HepG2 (cell line): ENCODE measurements at regions not wholly inside any gene's neighbourhood (a gene's known extent, or its start where the extent isn't known, plus 50 kb on each side); places are given as distances from the start of the nearest gene placed in this dataset.

Experiments used
- ATAC-seq: fragments of 200-7000 bp; cut with Tn5 transposase; 3 replicates; pipeline ENCODE4 v1.9.1; 2020; ENCODE audit warnings: mild to moderate bottlenecking, moderate library complexity
- BruUV-seq: library from RNA; stranded (reverse); fragments of 400-500 nt; replicated peaks from 2 replicates; lab custom pipeline; 2021; lab: Mats Ljungman, UMichigan
- CTCF ChIA-PET: fragments of 300-600 bp; formaldehyde crosslinking; extraction: SDS; loops from one replicate; lab custom pipeline; 2021; ENCODE audit warnings: low total read pairs, inconsistent platforms, low intra/inter-chr PET ratio; lab: Yijun Ruan, JAX
- POLR2A ChIA-PET: fragments of 350-600 bp; sonication (Branson Sonifier 250); formaldehyde crosslinking; loops from one replicate; lab custom pipeline; 2020; ENCODE audit warnings: antibody characterized with exemption, inconsistent platforms; lab: Yijun Ruan, JAX
- DNase-seq: peaks from one replicate; pipeline ENCODE4 v3.0.0-alpha.2; 2015; ENCODE audit warnings: low spot score
- FAIRE-seq: peaks from 3 replicates; lab custom pipeline; 2011; peaks lifted over from hg19 to GRCh38; lab: Jason Lieb, UNC
- H2AFZ ChIP-seq: one replicate; pipeline ENCODE4 v1.6.1; 2011; ENCODE audit warnings: low read length, inconsistent platforms
- H3K27ac ChIP-seq: fragments of 300-600 bp; 3 replicates; pipeline ENCODE4 v1.8.0; 2011; ENCODE audit warnings: mixed run types, mild to moderate bottlenecking, mixed read lengths, low read length, inconsistent platforms; ENCODE audit not compliant: insufficient read depth; ENCODE audit errors: extremely low read length
- H3K27me3 ChIP-seq, 2 experiments: fragments of 200-600 bp in 1 of 2; 2 replicates in 1 of 2; 3 replicates in 1 of 2; pipeline versions ENCODE4 v1.6.0 to v1.8.0; 2011; ENCODE audit warnings: low read length in 2 of 2, mild to moderate bottlenecking in 2 of 2, moderate library complexity in 2 of 2, inconsistent platforms in 1 of 2; ENCODE audit not compliant: insufficient read depth in 2 of 2, control insufficient read depth in 1 of 2
- H3K36me3 ChIP-seq, 2 experiments: fragments of 200-600 bp in 1 of 2; replicated peaks in 1 of 2; 2 replicates in 1 of 2; 3 replicates in 1 of 2; pipeline versions ENCODE4 v1.5.1 to v1.8.0; 2011; ENCODE audit warnings: low read length in 2 of 2, inconsistent platforms in 1 of 2; ENCODE audit not compliant: insufficient read depth in 2 of 2, control insufficient read depth in 1 of 2
- H3K4me1 ChIP-seq: 2 replicates; pipeline ENCODE4 v1.5.1; 2012; ENCODE audit warnings: low read length, inconsistent platforms; ENCODE audit not compliant: insufficient read depth
- H3K4me2 ChIP-seq: 2 replicates; pipeline ENCODE4 v1.6.0; 2011; ENCODE audit warnings: low read depth, low read length, inconsistent platforms
- H3K4me3 ChIP-seq, 3 experiments: fragments of 200-600 bp in 1 of 3; sonication (generic), shearing (Covaris generic) in 1 of 3; replicated peaks in 1 of 3; 2 replicates each; pipeline ENCODE4 v1.5.1; 2011 to 2016; ENCODE audit warnings: low read length in 3 of 3, inconsistent platforms in 2 of 3, low read depth in 2 of 3, mild to moderate bottlenecking in 2 of 3, control low read depth in 1 of 3, mixed read lengths in 1 of 3; ENCODE audit not compliant: insufficient read depth in 1 of 3
- H3K79me2 ChIP-seq: one replicate; pipeline ENCODE4 v1.6.1; 2011; ENCODE audit warnings: low read length, inconsistent platforms; ENCODE audit not compliant: insufficient read depth
- H3K9ac ChIP-seq: 2 replicates; pipeline ENCODE4 v1.6.0; 2011; ENCODE audit warnings: mild to moderate bottlenecking, low read depth, low read length, inconsistent platforms; ENCODE audit not compliant: insufficient read depth
- H3K9me3 ChIP-seq: 2 replicates; pipeline ENCODE4 v1.5.1; 2012; ENCODE audit warnings: mild to moderate bottlenecking, low read length
- H4K20me1 ChIP-seq: 2 replicates; pipeline ENCODE4 v1.6.0; 2011; ENCODE audit warnings: inconsistent platforms, mild to moderate bottlenecking, low read length, moderate library complexity; ENCODE audit not compliant: insufficient read depth
- ATF1 ChIP-seq: IDR thresholded peaks from 2 replicates; pipeline ENCODE4 v1.6.1; 2016; ENCODE audit warnings: mild to moderate bottlenecking, control low read depth
- MTA1 ChIP-seq: sonication (generic); formaldehyde crosslinking; IDR thresholded peaks from 2 replicates; pipeline ENCODE4 v1.4.0; 2020; ENCODE audit warnings: missing genetic modification reagents, mild to moderate bottlenecking, borderline replicate concordance
- MTA3 ChIP-seq: sonication (generic); formaldehyde crosslinking; IDR thresholded peaks from 2 replicates; pipeline ENCODE4 v1.4.0; 2020; ENCODE audit warnings: missing genetic modification reagents
- NPAS2 ChIP-seq: sonication (generic); formaldehyde crosslinking; IDR thresholded peaks from 2 replicates; pipeline ENCODE4 v1.8.0; 2022; ENCODE audit warnings: mild to moderate bottlenecking, missing genetic modification reagents, borderline replicate concordance
- POLR2A ChIP-seq, 2 experiments: IDR thresholded peaks; 2 replicates each; pipeline ENCODE4 v1.6.1; 2011; ENCODE audit warnings: low read depth in 2 of 2, low read length in 2 of 2, mild to moderate bottlenecking in 1 of 2, moderate library complexity in 1 of 2; ENCODE audit not compliant: insufficient read depth in 1 of 2
- RBAK ChIP-seq: sonication (generic); formaldehyde crosslinking; IDR thresholded peaks from 2 replicates; pipeline ENCODE4 v1.5.1; 2020; ENCODE audit warnings: mild to moderate bottlenecking, missing genetic modification reagents
- RCOR2 ChIP-seq: IDR thresholded peaks from 2 replicates; pipeline ENCODE4 v1.6.1; 2016; ENCODE audit warnings: missing biosample characterization, missing genetic modification reagents
- ZFX ChIP-seq: sonication (generic); formaldehyde crosslinking; IDR thresholded peaks from 2 replicates; pipeline ENCODE4 v1.4.0; 2020; ENCODE audit warnings: mild to moderate bottlenecking, low read depth, missing genetic modification reagents, moderate library complexity
- ZNF282 ChIP-seq: fragments of 450-650 bp; IDR thresholded peaks from 2 replicates; pipeline ENCODE4 v1.6.1; 2018; ENCODE audit not compliant: partially characterized antibody
- ZNF615 ChIP-seq: sonication (generic); formaldehyde crosslinking; IDR thresholded peaks from 2 replicates; pipeline ENCODE4 v1.5.0; 2020; ENCODE audit warnings: mild to moderate bottlenecking, missing genetic modification reagents, borderline replicate concordance
- ZNF724P ChIP-seq: sonication (generic); formaldehyde crosslinking; IDR thresholded peaks from 2 replicates; pipeline ENCODE4 v1.8.0; 2022; ENCODE audit warnings: missing genetic modification reagents, borderline replicate concordance
- ZNF839 ChIP-seq: sonication (generic); formaldehyde crosslinking; IDR thresholded peaks from 2 replicates; pipeline ENCODE4 v1.4.0; 2020; ENCODE audit warnings: missing genetic modification reagents, mild to moderate bottlenecking, borderline replicate concordance
- ZSCAN12 ChIP-seq: sonication (generic); formaldehyde crosslinking; IDR thresholded peaks from 2 replicates; pipeline ENCODE4 v1.9.0; 2021; ENCODE audit warnings: mild to moderate bottlenecking, missing genetic modification reagents
- ZSCAN21 ChIP-seq: sonication (generic); formaldehyde crosslinking; IDR thresholded peaks from 2 replicates; pipeline ENCODE4 v1.8.0; 2022; ENCODE audit warnings: mild to moderate bottlenecking, missing genetic modification reagents, moderate library complexity, borderline replicate concordance
- WGBS: methylation state at CpG from one replicate; pipeline ENCODE4 v1.1.6; 2017; ENCODE audit warnings: low lambda C conversion rate; 5-methylcytosine and 5-hydroxymethylcytosine counted together
- in situ Hi-C: cut with HindIII; loops from 2 replicates; pipeline ENCODE4 v1.10.0; 2017; ENCODE audit warnings: low pct_unique_long_range_greater_than_20kb; ENCODE audit not compliant: extremely low pct_ligation_motif_present
- intact Hi-C: fragments of 100-400 bp; cut with micrococcal nuclease; formaldehyde crosslinking; loops from one replicate; pipeline ENCODE4 v1.10.0; 2022; ENCODE audit not compliant: unreplicated experiment
- TF ChIP-seq, protein P1 (sequence below): sonication (generic); formaldehyde crosslinking; IDR thresholded peaks from 2 replicates; pipeline ENCODE4 v1.4.0; 2020; ENCODE audit warnings: missing genetic modification reagents, borderline replicate concordance
- TF ChIP-seq, protein P2 (sequence below): sonication (generic); formaldehyde crosslinking; conservative IDR thresholded peaks from 2 replicates; pipeline ENCODE4 v1.4.0; 2020; ENCODE audit warnings: missing genetic modification reagents

DNA sequence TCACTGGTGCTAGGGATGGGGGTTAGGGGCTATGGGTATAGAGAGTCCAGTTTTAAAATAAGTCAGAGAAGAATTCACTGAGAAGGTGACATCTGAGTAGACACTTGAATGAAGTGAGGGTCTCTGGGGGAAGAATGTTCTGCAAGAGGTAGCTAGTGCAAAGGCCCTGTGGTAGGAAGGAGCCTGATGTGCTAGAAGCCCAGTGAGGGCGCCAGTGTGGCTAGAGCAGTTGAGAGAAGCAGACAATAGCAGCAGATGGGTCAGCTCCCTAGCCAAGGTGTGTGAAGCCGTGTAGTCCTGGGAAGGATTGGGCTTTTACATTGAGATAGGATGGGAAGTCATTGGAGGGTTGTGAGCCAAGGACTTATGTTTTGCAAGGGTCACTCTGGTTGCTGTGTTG, 105.8 kb upstream of the PELI1 start:
- WGBS, result 16% methylated on average over 2 of the region's 2 CpGs

DNA sequence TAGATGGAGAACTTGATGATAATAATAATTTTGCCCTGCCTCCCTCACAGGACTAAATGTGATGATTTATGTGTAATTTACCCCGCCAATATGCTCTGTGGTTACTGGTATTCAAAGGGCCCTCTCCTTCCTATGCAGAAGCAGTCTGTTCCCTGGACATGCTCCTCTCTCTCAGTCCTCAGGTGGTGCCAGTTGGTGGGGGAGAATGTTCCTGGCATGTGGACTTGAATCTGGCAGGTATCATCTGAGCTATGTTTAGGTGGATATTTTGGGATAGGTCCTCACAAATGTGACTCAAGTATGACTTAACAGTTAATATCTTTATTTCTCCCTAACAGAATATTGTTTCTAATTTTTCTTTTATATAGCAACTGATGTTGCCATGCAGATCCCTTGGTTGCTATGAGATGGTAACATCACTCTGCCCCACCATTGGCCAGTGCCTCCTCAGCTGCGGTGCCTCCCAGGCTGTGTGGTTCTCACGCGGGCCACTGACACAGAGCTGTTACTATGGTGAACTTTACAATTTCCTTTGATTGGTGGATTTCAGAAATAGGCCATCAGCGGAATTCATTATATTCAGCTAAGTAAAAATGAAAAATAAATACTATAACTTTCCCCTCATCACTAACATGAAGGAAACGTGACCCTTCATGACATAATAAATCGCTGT, 106.7 kb upstream of the PELI1 start:
- CTCF ChIA-PET, result no interaction called here
- Histone ChIP-seq H3K36me3 (no peaks in the 10 kb centered on the region), H3K9ac (no peak overlapping the region), H4K20me1 (peaks cover 4% of the 10 kb centered on the region; the same call in 1 of the 2 replicates), H3K4me1 (no peaks in the 10 kb centered on the region), H3K4me2 (no peak overlapping the region), H3K79me2 (no peaks in the 10 kb centered on the region), H3K27ac (no peak overlapping the region), H2AFZ (no peak overlapping the region), H3K4me3 (no peak overlapping the region), H3K27me3 (peaks cover 0 to 6% of the 10 kb centered on the region in 2 experiments; a peak in 2 of 5 replicates), H3K9me3 (no peaks in the 10 kb centered on the region)
- POLR2A ChIA-PET, result no interaction called here
- whole genome bisulfite sequencing, result 48% methylated on average over 7 of the region's 7 CpGs
- DNase-seq, result no peak
- FAIRE-seq, result no peak
- ATAC-seq, result no peak
- in situ Hi-C loops (no loop called here), intact Hi-C loops (no loop called here)
- BruUV-seq, result no TSS peak
- TF ChIP-seq ZNF839 (CRISPR knock-in tag), result no peak
- TF ChIP-seq RBAK (CRISPR knock-in tag), result no peak
- no peak for TF ChIP-seq POLR2A (IDR thresholded peaks at IDR 0.05; ENCODE audit: insufficient read depth in 1 of 2, low read depth in 2 of 2, low read length in 2 of 2)
- TF ChIP-seq, protein P1, sequence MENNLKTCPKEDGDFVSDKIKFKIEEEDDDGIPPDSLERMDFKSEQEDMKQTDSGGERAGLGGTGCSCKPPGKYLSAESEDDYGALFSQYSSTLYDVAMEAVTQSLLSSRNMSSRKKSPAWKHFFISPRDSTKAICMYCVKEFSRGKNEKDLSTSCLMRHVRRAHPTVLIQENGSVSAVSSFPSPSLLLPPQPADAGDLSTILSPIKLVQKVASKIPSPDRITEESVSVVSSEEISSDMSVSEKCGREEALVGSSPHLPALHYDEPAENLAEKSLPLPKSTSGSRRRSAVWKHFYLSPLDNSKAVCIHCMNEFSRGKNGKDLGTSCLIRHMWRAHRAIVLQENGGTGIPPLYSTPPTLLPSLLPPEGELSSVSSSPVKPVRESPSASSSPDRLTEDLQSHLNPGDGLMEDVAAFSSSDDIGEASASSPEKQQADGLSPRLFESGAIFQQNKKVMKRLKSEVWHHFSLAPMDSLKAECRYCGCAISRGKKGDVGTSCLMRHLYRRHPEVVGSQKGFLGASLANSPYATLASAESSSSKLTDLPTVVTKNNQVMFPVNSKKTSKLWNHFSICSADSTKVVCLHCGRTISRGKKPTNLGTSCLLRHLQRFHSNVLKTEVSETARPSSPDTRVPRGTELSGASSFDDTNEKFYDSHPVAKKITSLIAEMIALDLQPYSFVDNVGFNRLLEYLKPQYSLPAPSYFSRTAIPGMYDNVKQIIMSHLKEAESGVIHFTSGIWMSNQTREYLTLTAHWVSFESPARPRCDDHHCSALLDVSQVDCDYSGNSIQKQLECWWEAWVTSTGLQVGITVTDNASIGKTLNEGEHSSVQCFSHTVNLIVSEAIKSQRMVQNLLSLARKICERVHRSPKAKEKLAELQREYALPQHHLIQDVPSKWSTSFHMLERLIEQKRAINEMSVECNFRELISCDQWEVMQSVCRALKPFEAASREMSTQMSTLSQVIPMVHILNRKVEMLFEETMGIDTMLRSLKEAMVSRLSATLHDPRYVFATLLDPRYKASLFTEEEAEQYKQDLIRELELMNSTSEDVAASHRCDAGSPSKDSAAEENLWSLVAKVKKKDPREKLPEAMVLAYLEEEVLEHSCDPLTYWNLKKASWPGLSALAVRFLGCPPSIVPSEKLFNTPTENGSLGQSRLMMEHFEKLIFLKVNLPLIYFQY, result no peak
- no peak for TF ChIP-seq ZFX (CRISPR knock-in tag)
- TF ChIP-seq NPAS2 (CRISPR knock-in tag), result no peak
- no peak for TF ChIP-seq ZNF615 (CRISPR knock-in tag)

More for the DNA sequence above, 105.8 kb upstream of the PELI1 start:
- FAIRE-seq, result no peak
- H3K4me3 ChIP-seq, result no peak overlapping the region
- no peaks in the 10 kb centered on the region for H3K9me3 ChIP-seq
- no peak for TF ChIP-seq ZNF724P (CRISPR knock-in tag)
- TF ChIP-seq ZNF282, result no peak
- no peak for TF ChIP-seq ZSCAN12 (CRISPR knock-in tag)
- no peak for TF ChIP-seq ZSCAN21 (CRISPR knock-in tag)
- no peak for TF ChIP-seq ATF1 (CRISPR knock-in tag)
- no peak for TF ChIP-seq RCOR2
- no peak for TF ChIP-seq MTA1
- TF ChIP-seq, protein P2, sequence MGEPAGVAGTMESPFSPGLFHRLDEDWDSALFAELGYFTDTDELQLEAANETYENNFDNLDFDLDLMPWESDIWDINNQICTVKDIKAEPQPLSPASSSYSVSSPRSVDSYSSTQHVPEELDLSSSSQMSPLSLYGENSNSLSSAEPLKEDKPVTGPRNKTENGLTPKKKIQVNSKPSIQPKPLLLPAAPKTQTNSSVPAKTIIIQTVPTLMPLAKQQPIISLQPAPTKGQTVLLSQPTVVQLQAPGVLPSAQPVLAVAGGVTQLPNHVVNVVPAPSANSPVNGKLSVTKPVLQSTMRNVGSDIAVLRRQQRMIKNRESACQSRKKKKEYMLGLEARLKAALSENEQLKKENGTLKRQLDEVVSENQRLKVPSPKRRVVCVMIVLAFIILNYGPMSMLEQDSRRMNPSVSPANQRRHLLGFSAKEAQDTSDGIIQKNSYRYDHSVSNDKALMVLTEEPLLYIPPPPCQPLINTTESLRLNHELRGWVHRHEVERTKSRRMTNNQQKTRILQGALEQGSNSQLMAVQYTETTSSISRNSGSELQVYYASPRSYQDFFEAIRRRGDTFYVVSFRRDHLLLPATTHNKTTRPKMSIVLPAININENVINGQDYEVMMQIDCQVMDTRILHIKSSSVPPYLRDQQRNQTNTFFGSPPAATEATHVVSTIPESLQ (CRISPR knock-in tag), result no peak
- TF ChIP-seq MTA3 (CRISPR knock-in tag), result no peak
- TF ChIP-seq, all 625 proteins: peak for 0
- CTCF ChIA-PET, result no interaction called here
- DNase-seq (no peak), ATAC-seq (no peak)
- POLR2A ChIA-PET, result no interaction called here
- no TSS peak for BruUV-seq
- Histone ChIP-seq H3K36me3 (no peaks in the 10 kb centered on the region), H3K27ac (no peak overlapping the region), H3K27me3 (peaks cover 0 to 6% of the 10 kb centered on the region in 2 experiments; a peak in 2 of 5 replicates), H3K9ac (no peak overlapping the region), H2AFZ (no peak overlapping the region), H4K20me1 (peaks cover 4% of the 10 kb centered on the region; the same call in 1 of the 2 replicates), H3K4me1 (no peaks in the 10 kb centered on the region), H3K4me2 (no peak overlapping the region), H3K79me2 (no peaks in the 10 kb centered on the region)
- in situ Hi-C loops, result no loop called here
- intact Hi-C loops, result no loop called here
